Lower lobe of right lung (tissue), 2 donors: ENCODE measurements at regions not wholly inside any gene's neighbourhood (a gene's known extent, or its start where the extent isn't known, plus 50 kb on each side); places are given as distances from the start of the nearest gene placed in this dataset.
"Not testable (repeated sequence)": the region's sequence is repeated elsewhere in the genome, so short reads cannot be mapped to it uniquely, and the experiment has no call there.

Source experiments
- ATAC-seq, 2 donors: fragments of 200-7000 bp; cut with Tn5 transposase; one replicate each; pipeline ENCODE4 v1.9.1; 2020 to 2022; ENCODE audit warnings: mild to moderate bottlenecking in 2 of 2, moderate library complexity in 2 of 2
- DNase-seq: peaks from one replicate; pipeline ENCODE4 v3.0.0-alpha.2; 2020
- H3K27ac ChIP-seq: fragments of 200-600 bp; one replicate; pipeline ENCODE4 v1.8.0; 2022
- H3K27me3 ChIP-seq: fragments of 200-600 bp; one replicate; pipeline ENCODE4 v1.8.0; 2022; ENCODE audit warnings: low read depth
- H3K36me3 ChIP-seq: fragments of 200-600 bp; one replicate; pipeline ENCODE4 v1.8.0; 2022; ENCODE audit warnings: mild to moderate bottlenecking
- H3K4me1 ChIP-seq: fragments of 200-600 bp; one replicate; pipeline ENCODE4 v1.8.0; 2022
- H3K4me3 ChIP-seq: fragments of 200-600 bp; one replicate; pipeline ENCODE4 v1.8.0; 2022; ENCODE audit warnings: mild to moderate bottlenecking
- H3K9me3 ChIP-seq: fragments of 200-600 bp; one replicate; pipeline ENCODE4 v1.8.0; 2022
- intact Hi-C: fragments of 100-400 bp; cut with DNase I; formaldehyde crosslinking; loops from one replicate; pipeline ENCODE4 v1.11.0; 2022
- TF ChIP-seq, protein P1 (sequence below): fragments of 200-600 bp; IDR thresholded peaks from one replicate; pipeline ENCODE4 v1.8.0; 2022; ENCODE audit warnings: antibody characterized with exemption, mild to moderate bottlenecking
- donor health status: DM: no; HTN: yes; CAD: no; lungs with severe emphysema.

- intact Hi-C loops = no loop called here
- H3K4me3 ChIP-seq = no peak overlapping the region
- H3K27me3 ChIP-seq = no peaks in the 10 kb centered on the region
- peaks cover 10% of the 10 kb centered on the region for H3K4me1 ChIP-seq
- TF ChIP-seq, protein P1, sequence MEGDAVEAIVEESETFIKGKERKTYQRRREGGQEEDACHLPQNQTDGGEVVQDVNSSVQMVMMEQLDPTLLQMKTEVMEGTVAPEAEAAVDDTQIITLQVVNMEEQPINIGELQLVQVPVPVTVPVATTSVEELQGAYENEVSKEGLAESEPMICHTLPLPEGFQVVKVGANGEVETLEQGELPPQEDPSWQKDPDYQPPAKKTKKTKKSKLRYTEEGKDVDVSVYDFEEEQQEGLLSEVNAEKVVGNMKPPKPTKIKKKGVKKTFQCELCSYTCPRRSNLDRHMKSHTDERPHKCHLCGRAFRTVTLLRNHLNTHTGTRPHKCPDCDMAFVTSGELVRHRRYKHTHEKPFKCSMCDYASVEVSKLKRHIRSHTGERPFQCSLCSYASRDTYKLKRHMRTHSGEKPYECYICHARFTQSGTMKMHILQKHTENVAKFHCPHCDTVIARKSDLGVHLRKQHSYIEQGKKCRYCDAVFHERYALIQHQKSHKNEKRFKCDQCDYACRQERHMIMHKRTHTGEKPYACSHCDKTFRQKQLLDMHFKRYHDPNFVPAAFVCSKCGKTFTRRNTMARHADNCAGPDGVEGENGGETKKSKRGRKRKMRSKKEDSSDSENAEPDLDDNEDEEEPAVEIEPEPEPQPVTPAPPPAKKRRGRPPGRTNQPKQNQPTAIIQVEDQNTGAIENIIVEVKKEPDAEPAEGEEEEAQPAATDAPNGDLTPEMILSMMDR = no peak
- ATAC-seq (peak in 1 of 2 donors; percentile 54), DNase-seq (no peak)
- no peaks in the 10 kb centered on the region for H3K36me3 ChIP-seq
- H3K27ac ChIP-seq = no peak overlapping the region
- H3K9me3 ChIP-seq = no peaks in the 10 kb centered on the region
These were observed 194.8 kb upstream of the ZNF32 start for GRCh38 chr10:43843321-43844101.

GRCh38 chr10:43842496-43842895, 193.8 kb upstream of the ZNF32 start:
- Histone ChIP-seq H3K36me3 (no peaks in the 10 kb centered on the region), H3K4me3 (no peak overlapping the region), H3K27ac (no peak overlapping the region), H3K4me1 (peaks cover 10% of the 10 kb centered on the region), H3K27me3 (no peaks in the 10 kb centered on the region), H3K9me3 (no peaks in the 10 kb centered on the region)
- DNase-seq (no peak), ATAC-seq (no peak)
- TF ChIP-seq, protein P1 = no peak
- intact Hi-C loops = no loop called here

GRCh38 chr10:43842072-43842471, 193.4 kb upstream of the ZNF32 start:
- TF ChIP-seq, protein P1 = no peak
- Histone ChIP-seq H3K4me3 (no peak overlapping the region), H3K9me3 (no peaks in the 10 kb centered on the region), H3K27ac (no peak overlapping the region), H3K36me3 (no peaks in the 10 kb centered on the region), H3K27me3 (no peaks in the 10 kb centered on the region), H3K4me1 (peaks cover 10% of the 10 kb centered on the region)
- intact Hi-C loops = no loop called here
- DNase-seq = no peak
- no peak for ATAC-seq

GRCh38 chr10:43839973-43840372, 191.3 kb upstream of the ZNF32 start:
- no peak overlapping the region for H3K4me3 ChIP-seq
- H3K9me3 ChIP-seq = no peaks in the 10 kb centered on the region
- no peak overlapping the region for H3K27ac ChIP-seq
- H3K27me3 ChIP-seq = no peaks in the 10 kb centered on the region
- no peak for ATAC-seq
- H3K4me1 ChIP-seq = peaks cover under 1% of the 10 kb centered on the region
- TF ChIP-seq, protein P1 = no peak
- no peak for DNase-seq
- H3K36me3 ChIP-seq = no peaks in the 10 kb centered on the region
- intact Hi-C loops = no loop called here

GRCh38 chr10:43834751-43835150, 186.1 kb upstream of the ZNF32 start:
- DNase-seq, H3K27ac ChIP-seq, H3K36me3 ChIP-seq, H3K9me3 ChIP-seq, intact Hi-C loops, H3K4me1 ChIP-seq, ATAC-seq, H3K4me3 ChIP-seq, H3K27me3 ChIP-seq: not testable (repeated sequence)

DNA sequence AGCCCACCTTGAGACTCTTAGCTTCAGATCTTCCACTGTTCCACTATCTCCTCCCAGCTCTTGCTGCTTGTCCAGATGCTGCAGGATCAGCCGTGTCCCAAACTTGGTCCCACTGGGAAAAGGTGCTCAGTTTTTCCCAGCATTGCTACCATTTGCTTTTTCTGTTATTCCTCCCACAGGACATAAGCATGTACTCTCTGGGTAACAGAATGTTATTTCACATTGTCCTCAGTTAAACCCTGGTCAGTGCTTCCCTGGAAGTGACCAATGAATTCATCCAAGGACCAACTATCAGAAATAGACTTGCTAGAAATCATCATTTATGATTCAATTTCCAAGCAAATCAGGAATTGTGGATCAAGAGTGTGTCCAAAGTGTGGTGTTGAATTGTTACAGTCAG, 179.2 kb upstream of the ZNF32 start:
- no peaks in the 10 kb centered on the region for H3K27me3 ChIP-seq
- H3K4me3 ChIP-seq = no peak overlapping the region
- DNase-seq = no peak
- H3K27ac ChIP-seq = no peak overlapping the region
- H3K9me3 ChIP-seq = no peaks in the 10 kb centered on the region
- H3K4me1 ChIP-seq = no peaks in the 10 kb centered on the region
- no peaks in the 10 kb centered on the region for H3K36me3 ChIP-seq
- TF ChIP-seq, protein P1 = no peak
- intact Hi-C loops = no loop called here
- ATAC-seq = no peak
